ENCODE measurements at regions not wholly inside any gene's neighbourhood (a gene's known extent, or its start where the extent isn't known, plus 50 kb on each side); places are given as distances from the start of the nearest gene placed in this dataset.
"Not testable (repeated sequence)": the region's sequence is repeated elsewhere in the genome, so short reads cannot be mapped to it uniquely, and the experiment has no call there.

DNA sequence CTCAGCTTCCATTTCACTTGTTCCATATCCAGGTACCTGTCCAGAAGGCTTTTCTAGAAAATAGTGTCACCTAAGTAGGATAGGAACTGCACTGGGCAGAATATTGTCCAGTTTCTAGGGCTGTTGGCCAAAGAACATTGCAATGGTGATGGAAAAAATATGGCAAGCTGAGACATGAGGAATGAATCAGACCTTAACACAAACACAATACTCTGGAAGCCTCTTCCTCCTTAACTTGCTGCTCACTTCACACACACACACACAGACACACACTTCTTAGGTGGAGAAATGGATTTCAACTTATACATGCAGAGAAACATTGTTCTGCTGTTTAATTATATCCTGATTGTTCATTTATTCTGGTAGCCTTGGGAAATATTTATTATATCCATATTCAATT lies 203.0 kb upstream of the RGS17 start:
- no peak for DNase-seq (ENCODE audit: low spot score)
- TF ChIP-seq, protein P1, sequence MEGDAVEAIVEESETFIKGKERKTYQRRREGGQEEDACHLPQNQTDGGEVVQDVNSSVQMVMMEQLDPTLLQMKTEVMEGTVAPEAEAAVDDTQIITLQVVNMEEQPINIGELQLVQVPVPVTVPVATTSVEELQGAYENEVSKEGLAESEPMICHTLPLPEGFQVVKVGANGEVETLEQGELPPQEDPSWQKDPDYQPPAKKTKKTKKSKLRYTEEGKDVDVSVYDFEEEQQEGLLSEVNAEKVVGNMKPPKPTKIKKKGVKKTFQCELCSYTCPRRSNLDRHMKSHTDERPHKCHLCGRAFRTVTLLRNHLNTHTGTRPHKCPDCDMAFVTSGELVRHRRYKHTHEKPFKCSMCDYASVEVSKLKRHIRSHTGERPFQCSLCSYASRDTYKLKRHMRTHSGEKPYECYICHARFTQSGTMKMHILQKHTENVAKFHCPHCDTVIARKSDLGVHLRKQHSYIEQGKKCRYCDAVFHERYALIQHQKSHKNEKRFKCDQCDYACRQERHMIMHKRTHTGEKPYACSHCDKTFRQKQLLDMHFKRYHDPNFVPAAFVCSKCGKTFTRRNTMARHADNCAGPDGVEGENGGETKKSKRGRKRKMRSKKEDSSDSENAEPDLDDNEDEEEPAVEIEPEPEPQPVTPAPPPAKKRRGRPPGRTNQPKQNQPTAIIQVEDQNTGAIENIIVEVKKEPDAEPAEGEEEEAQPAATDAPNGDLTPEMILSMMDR (IDR thresholded peaks at IDR 0.05; ENCODE audit: extremely low read depth, missing control alignments), result no peak

DNA sequence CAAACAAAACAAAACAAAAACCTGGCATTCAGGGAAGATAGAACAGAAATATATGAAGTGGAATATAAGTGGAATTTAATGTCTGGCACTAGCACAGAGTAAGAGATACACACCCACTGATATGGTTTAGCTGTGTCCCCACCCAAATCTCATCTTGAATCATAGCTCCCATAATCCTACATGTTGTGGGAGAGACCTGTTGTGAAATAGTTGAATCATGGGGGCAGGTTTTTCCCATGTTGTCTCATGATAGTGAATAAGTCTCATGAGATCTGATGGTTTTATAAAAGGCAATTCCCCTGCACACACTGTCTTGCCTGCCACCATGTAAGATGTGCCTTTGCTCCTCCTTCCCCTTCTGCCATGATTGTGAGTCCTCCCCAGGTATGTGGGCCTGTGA lies 200.1 kb upstream of the RGS17 start:
- DNase-seq (ENCODE audit: low spot score), result not testable (repeated sequence)

DNA sequence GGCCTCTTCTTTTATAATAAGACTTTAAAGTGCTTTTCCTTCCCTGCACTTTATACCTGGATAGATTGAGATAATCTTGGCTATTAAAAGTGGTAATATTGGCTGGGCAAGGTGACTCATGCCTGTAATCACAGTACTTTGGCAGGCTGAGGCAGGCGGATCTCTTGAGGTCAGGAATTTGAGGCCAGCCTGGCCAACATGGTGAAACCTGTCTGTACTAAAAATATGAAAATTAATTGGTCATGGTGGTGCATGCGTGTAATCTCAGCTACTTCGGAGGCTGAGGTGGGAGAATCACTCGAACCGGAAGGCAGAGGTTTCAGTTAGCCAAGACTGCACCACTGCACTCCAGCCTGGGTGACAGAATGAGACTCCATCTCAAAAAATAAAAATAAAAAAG lies 197.1 kb upstream of the RGS17 start:
- DNase-seq (ENCODE audit: low spot score), result no peak
- TF ChIP-seq, protein P1 (IDR thresholded peaks at IDR 0.05; ENCODE audit: extremely low read depth, missing control alignments), result no peak

DNA sequence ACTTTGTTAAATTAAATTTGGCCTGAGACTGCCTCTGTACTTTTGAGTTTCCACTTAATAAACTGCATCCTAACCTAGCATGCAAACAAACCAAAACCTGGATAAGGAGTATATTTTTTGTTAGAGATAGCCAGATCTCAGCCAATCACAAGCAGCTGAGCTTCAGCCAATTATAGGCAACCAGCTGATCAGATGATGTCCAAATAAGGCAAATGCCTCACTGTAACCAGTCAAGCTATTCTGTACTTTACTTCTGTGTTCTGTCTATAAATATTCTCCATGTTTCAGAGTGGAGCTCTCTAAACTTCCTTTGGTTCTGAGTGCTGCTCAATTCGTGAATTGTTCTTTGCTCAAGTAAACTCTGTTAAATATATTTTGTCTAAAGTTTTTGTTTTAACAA lies 194.6 kb upstream of the RGS17 start:
- TF ChIP-seq, protein P1 (IDR thresholded peaks at IDR 0.05; ENCODE audit: extremely low read depth, missing control alignments), result no peak

DNA sequence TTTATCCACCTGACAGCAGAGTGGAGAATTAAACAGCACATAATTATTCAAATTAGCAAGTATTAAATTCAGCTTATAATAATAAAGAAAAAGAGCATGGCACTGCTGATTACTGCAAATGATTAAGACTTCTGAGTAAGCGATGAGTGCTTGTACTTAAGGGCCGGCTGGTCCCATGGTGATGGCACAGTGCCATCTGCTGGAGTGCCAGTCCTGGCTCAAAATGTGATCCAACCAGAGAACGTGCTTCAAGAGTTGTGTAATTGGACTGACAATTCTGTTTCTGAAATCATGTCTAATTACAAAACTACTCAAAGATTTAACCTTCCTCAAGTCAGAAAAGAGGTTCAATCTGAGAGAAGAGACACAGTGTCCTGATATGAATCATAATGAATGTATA lies 181.6 kb upstream of the RGS17 start:
- TF ChIP-seq, protein P1 (IDR thresholded peaks at IDR 0.05; ENCODE audit: extremely low read depth, missing control alignments), result peak; percentile 30
- peak; percentile 18 for DNase-seq (ENCODE audit: low spot score)

More for the DNA sequence above, 194.6 kb upstream of the RGS17 start:
- no peak for DNase-seq (ENCODE audit: low spot score)

DNA sequence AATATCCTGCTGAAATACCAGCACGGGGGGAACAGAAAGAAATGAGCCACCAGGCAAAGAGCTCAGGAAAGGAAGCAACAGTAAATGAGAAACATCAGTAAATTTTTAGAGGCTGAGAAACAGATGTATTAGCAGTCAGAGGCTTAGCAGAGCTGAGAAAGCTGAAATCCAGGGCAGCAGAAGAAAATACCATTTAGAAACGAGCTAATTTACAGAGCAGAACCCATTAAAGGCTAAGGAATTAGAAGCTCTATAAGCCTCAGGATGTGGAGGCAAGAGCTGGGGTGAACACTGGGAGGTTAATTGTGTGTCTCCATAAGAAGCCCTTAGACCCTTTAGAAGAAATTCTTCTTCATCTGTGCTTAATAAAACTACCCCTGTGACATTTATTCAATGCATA lies 178.6 kb upstream of the RGS17 start:
- DNase-seq (ENCODE audit: low spot score), result no peak
- TF ChIP-seq, protein P1 (IDR thresholded peaks at IDR 0.05; ENCODE audit: extremely low read depth, missing control alignments), result no peak

DNA sequence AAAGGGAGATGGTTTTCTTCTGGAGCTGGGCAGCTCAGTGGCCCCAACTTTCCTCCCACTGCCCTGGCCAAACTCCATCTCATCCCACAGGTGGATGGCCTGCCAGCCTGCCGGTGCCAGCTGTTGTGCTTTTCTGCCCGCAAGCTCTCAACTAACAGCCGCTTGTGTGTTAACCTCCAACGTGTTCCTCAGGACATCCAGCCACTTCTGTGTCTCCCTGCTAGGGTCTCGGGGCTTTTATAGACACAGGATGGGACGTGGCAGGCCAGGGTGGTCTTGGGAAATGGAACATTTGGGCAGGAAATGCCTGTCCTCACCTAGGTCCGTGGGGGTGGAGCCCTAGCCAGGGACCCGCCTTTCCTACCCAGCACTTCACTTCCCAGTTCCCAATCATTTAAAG lies 171.1 kb upstream of the RGS17 start:
- TF ChIP-seq, protein P1 (IDR thresholded peaks at IDR 0.05; ENCODE audit: extremely low read depth, missing control alignments), result no peak
- DNase-seq (ENCODE audit: low spot score), result no peak

DNA sequence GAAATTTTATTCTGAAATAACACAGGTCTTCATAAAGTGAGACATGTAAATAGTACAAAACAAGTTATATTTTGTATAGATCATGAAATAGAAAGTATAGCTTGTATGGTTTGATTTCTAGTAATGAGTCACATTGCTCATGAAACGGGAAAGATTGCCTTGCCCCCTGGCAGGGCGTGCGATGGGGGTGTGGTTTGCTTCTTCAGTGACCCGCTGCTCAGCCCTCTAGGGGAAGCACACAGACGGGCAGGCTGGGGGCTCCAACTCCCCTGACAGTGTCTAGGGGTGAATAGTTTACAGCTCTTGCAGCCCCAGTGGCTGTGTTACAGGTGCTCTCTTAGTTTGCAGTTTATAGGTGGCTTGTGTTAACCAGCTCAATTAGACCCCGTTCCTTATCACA lies 170.5 kb upstream of the RGS17 start:
- TF ChIP-seq, protein P1 (IDR thresholded peaks at IDR 0.05; ENCODE audit: extremely low read depth, missing control alignments), result no peak
- DNase-seq (ENCODE audit: low spot score), result no peak

DNA sequence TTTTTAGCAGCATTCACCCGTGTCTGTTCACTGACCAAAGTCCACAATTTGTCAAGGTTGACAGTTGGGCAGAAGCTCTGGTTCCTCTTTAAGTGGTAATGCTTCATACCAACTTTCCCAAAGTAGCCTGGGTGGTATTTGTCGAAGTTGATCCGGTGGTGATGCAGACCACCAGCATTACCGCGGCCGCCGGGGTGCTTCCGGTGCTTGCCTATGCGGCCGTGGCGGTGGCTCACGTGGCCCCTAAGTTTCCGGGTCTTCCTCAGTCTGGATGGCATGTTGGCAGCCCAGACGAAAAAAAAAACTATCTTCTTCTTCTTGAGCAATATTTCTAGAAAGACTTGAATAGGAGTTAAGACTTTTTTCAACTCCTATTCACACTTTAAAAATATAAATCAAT lies 151.4 kb upstream of the RGS17 start:
- DNase-seq (ENCODE audit: low spot score), result not testable (repeated sequence)

Data from GM20000 (cell line).